ENCODE measurements at regions not wholly inside any gene's neighbourhood (a gene's known extent, or its start where the extent isn't known, plus 50 kb on each side); places are given as distances from the start of the nearest gene placed in this dataset.

GRCh38 chr1:63261736-63262458 lies 60.5 kb upstream of the FOXD3 start:
- TF ChIP-seq CTCF (IDR thresholded peaks at IDR 0.05; ENCODE audit: poor library complexity, severe bottlenecking) (no peak), SMC3 (conservative IDR thresholded peaks at IDR 0.05; ENCODE audit: poor library complexity) (no peak), MXI1 (conservative IDR thresholded peaks at IDR 0.05; ENCODE audit: poor library complexity, severe bottlenecking) (no peak), EZH2 (IDR thresholded peaks at IDR 0.05; ENCODE audit: borderline replicate concordance, insufficient read depth, low read length, poor library complexity, severe bottlenecking) (no peak), POLR2AphosphoS5 (IDR thresholded peaks at IDR 0.05) (no peak), EP300 (conservative IDR thresholded peaks at IDR 0.05; ENCODE audit: poor library complexity, severe bottlenecking) (no peak)

Measured in neural cell (in vitro differentiated cells).